Activated CD4-positive, alpha-beta T cell treated with anti-CD3 and anti-CD28 coated beads, Interleukin-2, Interleukin-6, amounts not matched to agents 100 ng/mL and 50 ng/mL, durations not matched to agents 16 hours and 8 hours (primary cell): ENCODE measurements at regions not wholly inside any gene's neighbourhood (a gene's known extent, or its start where the extent isn't known, plus 50 kb on each side); places are given as distances from the start of the nearest gene placed in this dataset.
"Not testable (repeated sequence)": the region's sequence is repeated elsewhere in the genome, so short reads cannot be mapped to it uniquely, and the experiment has no call there.

Experiments used
- DNase-seq: peaks from one replicate; pipeline ENCODE4 v3.0.0-alpha.2; 2020

DNA sequence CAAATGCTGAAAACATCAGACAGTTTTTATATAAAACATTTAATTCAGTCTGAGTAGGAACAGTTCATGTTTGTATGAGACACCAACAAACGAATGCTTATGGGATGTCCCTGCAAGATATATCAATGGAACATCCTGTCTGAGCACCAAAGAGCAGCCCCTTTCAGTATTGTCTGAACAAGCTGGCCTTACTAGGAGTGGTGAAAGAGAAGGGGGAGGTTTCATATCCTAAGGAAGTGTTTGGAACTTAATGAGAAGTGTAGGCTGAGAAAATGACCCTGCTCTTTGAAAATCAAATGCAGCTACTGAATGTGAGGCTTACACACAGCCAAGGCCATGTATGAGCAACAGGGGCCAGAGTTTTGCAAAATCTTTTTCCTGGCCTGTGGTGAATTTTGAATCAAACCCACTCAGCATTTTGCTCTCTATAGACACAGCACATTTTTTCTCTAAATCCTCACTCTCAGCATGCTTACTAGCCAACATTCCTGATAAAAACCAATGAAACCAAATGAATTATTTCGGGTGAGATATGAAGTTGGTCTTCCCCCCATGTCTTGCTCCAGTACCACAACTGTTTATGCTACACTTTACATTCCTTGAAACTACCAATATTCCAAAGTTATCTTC lies 119.4 kb downstream of the LUZP4 start:
- no peak for DNase-seq

DNA sequence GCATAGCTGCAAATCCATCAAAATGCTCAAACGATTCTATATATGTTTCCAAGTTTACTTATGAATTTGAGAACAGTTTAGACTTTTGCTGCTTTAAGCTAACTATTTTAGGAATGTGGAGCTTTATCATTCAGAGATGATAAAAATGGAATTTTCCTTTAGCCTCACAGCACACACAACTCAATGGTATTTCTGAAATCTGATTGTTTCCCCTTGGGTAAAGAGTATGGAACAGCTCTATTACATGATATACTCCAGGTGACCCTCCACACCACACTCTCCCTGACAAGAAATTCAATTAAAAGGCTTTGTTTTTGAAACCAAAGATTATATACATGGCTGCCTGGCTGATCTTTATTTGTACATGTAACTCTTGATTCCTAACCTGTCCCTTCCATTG lies 120.0 kb downstream of the LUZP4 start:
- DNase-seq: no peak

DNA sequence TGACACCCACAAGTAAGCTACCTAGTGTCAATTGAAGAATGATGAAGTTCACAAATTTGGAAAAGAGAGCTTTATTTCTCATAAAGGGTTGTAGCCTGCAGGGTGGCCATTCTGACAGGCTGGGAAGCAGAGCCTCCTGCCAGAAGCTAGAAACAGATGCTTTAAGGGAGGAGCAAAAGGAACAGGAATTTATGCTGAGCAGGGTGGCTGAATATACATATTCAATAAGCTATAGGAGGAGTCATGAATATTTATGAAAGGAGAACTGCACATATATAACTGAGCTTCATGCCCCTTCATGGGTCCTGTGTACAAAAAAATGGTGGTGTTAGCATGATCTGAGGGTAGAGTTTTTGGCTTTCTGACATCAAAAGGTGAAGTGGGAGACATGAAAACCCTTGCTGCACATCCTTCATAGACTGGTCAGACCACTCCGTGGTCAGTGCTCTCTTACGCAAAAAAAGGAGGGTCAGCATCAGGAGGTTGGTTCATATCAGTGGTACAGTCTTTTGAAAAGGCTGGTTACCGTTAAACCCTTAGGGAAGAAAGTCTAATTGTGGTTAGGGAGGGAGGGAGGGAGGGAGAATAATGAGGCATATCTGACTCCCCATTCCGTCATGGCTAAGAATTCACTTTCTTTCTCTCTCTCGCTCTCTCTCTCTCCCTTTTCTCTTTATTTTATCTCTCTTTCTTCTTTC lies 121.4 kb downstream of the LUZP4 start:
- DNase-seq: no peak

DNA sequence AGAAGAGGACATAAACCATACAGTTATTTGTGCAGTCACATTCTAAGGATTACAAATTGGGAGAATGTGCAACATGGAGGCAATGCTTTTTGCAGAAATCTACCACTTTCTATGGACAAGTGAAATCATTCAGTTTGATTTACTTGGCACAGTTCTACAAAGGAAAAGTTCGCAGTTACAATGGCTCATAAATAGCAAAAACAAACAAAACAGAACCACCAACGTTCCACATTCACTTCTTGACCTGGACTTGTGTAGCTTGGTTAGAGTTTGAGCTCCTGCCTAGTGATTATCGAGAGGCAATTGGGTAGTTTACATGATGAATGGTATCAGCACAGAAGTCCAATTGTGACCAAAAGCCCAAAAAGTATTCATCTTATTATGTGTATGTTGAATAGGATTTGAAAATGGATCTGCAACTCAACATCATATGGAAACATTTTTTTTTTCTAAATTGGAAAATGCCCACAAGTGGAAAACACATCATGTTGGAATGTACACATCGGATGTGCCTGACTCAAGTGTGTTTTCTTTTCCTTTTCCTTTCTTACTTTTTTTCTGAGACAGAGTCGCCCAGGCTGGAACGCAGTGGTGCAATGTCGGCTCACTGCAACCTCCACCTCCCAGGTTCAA lies 123.8 kb downstream of the LUZP4 start:
- DNase-seq: no peak

DNA sequence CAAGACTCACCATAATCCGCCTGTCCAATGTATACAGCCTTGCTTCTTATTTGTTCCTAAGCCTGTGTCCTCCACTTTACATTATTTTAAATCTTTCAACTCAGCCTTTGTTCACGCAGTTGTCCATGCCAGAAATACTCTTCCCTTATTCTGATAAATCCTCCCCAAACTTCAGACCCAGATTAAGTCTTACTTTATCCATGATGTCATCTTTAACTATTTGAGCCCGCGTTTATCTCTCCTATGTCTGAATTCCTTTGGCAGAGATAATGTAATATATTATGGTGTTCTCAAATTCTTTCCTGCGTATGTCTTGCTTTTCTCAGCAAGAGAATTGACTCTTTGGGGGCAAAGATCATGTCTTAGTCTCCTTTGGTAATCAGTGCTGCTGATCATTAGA lies 129.6 kb downstream of the LUZP4 start:
- DNase-seq: no peak

DNA sequence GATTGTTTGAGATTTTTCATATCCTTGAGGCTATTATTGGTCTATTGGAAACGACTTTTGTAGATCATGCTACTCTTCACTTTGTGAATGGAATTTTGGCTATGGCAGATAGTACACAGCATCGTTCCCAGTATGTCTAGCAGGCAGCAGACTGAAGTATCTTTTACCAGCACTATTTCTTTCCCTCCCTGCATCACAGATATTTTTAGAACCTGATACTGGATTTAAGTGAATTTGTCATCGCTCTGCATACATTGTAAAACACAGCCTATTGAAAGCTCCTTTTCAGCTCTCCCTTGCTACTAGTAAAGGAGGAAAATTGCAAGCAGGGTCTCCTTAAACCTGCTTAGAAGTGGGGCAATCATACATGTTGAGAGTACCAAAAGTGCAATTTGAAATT lies 133.6 kb downstream of the LUZP4 start:
- no peak for DNase-seq

DNA sequence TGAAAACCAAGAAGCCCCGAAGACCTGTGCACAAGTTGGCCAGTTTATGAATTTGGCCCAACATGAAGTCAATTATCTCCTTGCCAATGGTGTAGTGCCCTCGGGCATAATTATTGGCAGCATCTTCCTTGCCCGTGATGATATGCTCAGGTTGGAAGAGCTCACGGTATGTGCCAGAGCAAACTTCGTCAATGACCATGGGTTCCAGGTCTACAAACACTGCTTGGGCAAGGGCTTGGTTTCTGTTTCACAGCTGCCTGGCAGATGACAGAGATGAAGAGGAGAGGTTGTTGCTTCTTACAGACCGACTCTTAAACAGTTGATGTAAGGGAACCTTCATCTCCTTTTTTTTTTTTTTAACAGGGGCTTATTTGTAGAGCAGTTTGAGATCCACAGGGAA lies 135.6 kb upstream of the PLS3 start:
- DNase-seq: no peak

DNA sequence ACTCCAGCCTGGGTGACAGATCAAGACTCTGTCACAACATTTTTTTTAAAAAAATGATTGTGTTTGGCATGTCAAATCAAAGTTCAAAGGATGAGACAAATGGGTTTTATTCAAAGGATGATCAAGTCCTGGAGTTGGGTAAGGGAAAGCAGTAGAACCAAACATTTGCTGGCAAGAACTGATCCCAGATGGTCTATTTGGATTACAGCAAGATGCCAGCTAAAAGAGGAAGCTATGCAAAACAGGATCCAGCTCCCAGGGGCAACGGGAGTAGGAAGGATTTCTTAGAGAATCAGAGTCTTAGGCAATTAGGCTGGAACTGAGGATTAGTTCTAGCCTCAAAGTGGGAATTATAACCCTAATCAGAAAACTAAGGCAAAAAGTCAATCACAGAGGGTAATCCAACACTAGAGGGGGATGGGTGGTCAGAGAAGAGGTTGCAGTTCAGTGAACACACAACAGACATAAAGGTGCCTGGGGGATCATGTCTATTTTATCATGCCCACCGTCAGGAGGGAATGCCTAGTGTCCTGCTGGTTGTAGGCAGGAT lies 133.0 kb upstream of the PLS3 start:
- DNase-seq: no peak

DNA sequence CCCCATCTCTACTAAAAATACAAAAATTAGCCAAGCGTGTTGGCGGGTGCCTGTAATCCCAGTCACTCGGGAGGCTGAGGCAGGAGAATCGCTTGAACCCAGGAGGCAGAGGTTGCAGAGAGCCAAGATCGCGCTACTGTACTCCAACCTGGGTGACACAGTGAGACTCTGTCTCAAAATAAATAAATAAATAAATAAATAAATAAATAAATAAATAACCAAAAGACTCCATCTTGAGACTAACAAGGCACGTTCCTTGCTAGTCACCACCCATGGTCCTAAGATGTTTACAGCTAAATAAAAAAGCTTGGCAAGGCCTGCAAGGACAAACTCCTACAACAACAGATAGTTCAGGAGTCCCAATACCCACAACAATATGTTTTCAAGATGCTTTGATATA lies 126.1 kb upstream of the PLS3 start:
- not testable (repeated sequence) for DNase-seq

DNA sequence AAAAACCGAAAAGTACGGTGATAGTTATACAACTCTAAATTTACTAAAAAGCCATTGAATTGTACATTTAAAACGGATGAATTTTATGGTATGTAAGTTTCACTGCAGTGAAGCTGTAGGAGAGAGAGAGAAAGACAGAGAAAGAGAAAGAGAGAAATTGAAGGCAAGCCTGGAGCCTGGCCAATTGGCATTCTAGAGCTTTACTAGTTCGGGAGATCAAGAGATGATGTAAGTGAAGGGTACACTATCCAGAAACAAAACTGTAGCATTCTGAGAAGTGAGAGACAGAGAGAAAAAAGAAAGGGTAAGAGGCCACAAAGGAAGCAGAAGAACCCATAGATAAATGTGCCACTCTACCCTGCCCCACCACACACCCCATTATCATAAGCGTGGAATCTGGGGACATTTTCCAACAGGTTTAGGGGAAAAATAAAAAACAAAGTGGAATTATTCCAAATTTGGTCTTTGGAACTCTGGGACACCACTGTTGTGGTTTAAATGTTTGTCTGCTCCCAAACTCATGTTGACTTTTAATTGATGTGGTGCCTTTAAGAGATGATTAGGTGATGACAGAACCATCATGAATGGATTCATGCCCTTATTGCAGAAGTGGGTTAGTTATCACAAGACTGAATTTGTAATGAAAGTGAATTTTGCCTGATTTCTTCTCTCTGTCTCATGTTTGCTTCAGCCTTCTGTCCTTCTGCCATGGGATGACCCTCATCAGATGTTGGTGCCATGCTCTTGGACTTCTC lies 123.0 kb upstream of the PLS3 start:
- DNase-seq: no peak

DNA sequence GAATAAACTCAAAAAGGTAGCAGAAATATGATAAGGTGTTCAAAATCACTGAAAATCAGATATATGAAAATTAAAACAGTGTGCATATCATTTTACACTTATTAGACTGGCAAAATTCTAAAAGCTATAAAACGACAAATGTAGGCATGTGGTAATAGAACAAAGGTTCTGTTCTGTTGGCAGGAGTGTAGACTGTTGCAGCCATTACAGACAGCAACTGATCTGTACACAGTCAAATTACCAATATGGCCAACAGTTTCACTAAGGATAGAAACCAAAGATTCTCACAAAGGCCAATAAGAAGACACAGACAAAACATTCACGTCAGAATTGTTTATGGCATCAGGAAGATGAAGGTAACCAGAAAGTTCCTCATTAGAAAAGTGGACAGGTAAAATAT lies 112.8 kb upstream of the PLS3 start:
- no peak for DNase-seq

DNA sequence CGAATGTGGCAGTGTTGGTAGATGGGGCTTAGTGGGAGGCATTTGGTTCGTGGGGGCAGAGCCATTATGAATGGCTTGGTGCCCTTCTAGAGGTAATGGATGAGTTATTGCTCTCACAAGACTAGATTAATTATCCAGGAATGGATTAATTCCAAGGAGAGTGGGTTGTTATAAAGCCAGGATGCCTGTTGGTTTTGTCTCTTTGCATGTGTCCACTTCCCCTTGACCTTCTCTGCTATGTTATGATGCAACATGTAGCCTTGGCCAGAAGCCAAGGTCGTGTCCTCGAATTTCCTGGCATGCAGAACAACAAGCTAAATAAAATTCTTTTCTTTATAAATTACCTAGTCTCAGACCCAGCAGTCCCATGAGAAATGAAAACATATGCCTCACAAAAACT lies 111.2 kb upstream of the PLS3 start:
- no peak for DNase-seq

DNA sequence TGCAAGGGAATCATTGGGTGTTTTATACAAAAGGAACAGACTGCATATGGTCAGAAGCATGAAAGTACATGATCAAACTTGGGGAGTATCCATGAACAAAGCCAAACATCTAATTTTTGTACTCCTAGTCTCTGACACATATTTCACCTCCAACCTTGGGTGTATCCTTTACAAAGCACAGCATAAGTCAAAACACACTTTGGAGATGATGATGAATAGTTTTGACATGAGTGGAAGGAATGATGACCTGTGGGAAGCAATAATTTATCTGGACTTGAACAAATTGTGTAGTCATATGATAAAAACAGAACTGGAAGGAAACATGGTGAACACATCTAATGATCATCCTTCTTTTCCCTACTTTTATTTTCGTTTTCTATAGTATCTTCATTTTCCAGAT lies 108.7 kb upstream of the PLS3 start:
- DNase-seq: no peak

DNA sequence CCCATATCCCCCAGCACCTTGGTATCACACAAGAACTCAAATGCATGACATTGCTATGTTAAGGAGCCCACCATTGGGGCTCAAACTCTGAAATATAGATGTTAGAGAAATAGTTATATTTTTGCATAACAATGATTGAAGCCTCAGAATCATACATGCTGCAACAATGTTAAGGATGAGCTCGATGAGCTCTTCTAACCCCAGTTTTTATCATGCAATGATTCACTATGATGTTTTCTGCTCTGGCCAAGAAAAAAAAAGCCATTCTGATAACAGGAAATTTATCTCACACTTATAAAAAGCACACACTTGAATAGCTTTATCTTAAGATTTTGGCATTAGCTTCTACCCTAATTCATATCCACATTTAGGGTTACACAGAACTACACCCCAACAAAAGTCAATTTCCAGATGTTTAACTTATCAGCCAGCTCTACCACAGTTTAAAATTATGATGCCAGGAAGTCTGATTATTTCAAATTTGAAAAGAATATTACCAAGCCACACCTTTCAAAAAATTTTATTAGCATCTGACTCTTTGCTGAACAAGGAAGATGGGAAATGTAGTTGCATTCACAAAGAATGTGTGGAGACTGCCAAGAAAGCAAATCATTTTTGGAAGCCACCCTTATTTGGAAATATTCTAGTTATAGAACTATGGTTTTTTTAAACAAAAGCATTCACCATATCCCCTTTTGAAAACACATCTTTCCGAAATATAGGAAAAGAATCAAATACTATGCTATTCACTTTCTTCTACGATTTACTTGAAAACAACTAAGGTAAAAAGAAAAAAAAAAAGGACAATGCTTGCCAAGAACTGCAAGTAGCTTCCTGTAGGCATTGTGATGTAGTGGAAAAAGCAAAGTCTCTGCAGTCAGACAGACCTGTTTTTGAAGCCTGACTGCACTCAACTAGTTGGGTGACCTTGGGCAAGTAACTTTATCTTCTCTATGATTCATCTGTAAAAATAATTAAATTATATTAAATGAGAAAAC lies 100.8 kb upstream of the PLS3 start:
- no peak for DNase-seq

DNA sequence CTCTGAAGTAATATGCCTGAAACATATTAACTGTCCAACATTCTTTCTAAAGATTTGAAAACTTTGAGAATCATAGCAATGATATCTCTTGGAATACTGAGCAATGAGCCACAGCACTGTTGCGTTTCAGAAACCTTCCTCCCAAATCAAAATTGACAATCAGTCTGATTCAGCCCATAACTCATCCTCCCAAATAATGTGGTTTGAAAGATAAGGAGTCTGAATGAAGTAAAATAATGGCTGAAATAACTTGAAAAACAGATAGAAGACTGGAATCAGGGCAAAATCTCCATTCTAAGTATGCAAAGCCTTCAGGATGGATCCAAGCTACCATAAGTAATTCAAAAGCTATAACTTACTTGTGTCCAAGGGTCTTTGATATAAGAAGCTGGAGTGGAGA lies 98.6 kb upstream of the PLS3 start:
- no peak for DNase-seq

DNA sequence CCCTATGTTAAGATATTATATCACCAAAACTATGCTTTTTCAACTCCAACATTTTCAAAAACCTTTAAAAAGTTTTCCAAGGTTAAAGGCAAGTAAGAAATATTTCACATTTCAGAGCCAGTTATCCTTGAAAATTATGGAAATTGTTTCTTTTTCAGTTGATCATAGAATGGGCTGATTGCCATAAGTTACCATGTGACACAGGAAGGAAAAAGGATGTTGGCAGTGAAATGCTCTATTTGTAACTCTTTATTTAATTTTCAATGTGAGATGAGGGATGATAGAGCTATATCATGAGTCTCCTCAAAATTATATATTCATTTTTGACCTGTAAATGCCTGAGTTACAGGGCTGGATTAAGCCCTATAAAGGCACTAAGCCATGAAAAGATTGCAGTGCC lies 93.0 kb upstream of the PLS3 start:
- no peak for DNase-seq

DNA sequence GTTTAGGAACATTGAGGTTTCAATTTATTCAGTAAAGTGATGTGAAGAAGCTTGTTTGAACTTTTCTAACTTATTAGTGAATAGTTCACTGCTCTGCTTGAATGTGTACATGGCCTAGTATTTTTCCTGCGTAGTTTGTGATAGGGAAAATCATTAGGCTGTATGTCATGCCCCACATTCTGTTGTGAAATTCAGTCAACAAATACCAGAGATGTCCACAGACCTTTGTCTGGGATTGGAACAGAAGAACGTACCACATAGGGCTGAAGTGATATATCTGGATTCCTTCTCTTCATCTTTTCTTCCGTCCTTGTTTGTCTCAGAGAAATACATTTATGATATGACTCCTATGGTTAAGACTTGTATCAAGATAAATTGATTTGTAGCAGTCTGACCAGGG lies 88.8 kb upstream of the PLS3 start:
- no peak for DNase-seq

DNA sequence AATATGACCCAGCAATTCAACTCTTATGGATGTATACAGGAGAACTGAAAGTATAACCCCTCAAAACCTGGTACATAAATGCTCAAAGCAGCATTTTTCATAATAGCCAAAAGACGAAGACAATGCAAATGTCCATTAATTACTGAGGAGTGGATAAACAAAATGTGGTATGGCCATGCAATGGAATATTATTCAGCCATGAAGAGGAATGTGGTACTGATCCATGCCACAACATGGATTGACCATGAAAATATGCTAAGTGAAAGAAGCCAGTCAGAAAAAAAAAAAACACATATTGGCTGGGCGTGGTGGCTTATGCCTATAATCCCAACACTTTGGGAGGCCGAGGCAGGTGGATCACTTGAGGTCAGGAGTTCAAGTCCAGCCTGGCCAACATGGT lies 74.5 kb upstream of the PLS3 start:
- DNase-seq: no peak

DNA sequence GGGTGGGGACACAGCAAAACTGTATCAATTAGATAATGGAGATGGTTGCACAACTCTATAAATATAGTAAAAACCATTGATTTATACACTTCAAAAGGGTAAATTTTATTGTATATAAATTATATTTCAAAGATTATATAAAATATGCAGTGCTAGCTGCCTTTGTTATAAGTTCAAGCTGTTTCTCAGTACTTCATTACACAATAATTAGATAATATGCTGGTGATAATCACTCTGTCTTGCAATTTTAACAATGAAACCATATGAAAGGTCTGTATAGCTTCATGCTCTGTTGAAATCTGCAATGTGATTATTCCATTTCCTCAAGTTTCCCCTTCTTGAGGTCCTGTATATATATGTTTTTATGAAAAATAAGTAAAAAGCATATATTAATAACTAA lies 73.4 kb upstream of the PLS3 start:
- DNase-seq: no peak

DNA sequence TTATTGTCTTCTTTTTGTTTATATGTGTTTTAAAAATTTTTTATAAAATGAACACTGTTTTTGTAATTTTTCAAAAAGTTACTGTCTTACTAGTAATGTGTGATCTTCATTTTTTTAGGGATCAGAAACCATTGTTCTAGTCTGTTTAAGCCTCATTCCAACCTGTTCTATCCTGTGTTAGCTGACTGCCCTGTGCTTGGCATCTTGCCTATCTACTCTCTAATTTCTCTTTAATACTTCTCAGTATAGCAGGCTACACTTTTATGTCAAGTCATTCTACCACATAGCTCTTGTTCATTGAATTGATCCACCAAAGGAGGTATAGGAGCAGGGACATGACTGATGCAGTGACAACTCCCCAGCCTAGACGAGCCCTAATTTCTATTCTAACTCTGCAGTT lies 70.2 kb upstream of the PLS3 start:
- DNase-seq: no peak

DNA sequence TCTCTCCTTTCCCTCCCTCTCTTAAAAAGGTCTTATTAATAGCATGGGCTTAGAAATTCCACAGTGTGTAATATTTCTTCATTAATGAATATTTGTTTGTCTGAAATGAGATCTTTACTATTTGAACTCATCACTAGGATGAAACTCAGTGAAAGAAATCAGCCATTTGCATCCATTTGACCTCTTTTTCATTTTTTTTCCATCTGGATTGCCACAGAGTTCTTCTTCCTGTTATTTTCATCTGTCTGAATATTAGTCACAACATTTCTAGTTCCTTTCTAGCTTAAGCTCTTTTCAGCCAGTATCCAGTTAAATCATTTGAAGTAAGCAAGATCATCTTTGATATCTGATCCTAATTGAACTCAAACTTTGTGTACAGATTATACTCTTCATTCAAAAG lies 69.2 kb upstream of the PLS3 start:
- DNase-seq: no peak

DNA sequence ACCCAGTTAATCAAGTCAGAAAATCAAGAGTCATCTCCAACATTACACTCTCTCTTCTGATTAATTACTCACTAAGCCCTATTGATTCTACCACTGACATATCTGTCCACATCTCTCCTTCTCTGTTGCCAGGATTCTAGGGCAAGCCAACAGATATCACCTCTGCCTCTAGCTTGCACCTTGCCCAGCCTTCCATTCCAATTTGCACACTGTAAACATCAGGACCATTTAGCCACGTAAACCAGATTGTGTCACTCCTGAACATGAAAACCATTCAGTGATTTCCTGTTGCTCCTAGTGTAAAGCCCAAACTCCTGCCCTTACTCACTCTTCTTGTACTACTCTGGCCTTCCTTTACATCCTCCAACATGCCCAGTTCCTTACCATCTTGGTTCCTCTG lies 68.0 kb upstream of the PLS3 start:
- DNase-seq: no peak
